H9 (cell line): ENCODE measurements at regions not wholly inside any gene's neighbourhood (a gene's known extent, or its start where the extent isn't known, plus 50 kb on each side); places are given as distances from the start of the nearest gene placed in this dataset.

Experiments
- DNase-seq: peaks from one replicate; pipeline ENCODE4 v3.0.0-alpha.2; 2017
- H2AFZ ChIP-seq: one replicate; pipeline ENCODE4 v1.6.1; 2013; ENCODE audit warnings: mild to moderate bottlenecking, low read length, control low read depth, moderate library complexity
- H2AK5ac ChIP-seq: 2 replicates; pipeline ENCODE4 v1.6.1; 2013; ENCODE audit warnings: low read length, control low read depth, mixed read lengths; ENCODE audit not compliant: insufficient read length
- H2BK120ac ChIP-seq: one replicate; pipeline ENCODE4 v1.6.1; 2013; ENCODE audit warnings: low read depth, mild to moderate bottlenecking, low read length, control low read depth, inconsistent platforms; ENCODE audit not compliant: poor library complexity, severe bottlenecking
- H2BK12ac ChIP-seq: 2 replicates; pipeline ENCODE4 v1.6.1; 2013; ENCODE audit warnings: low read length, control low read depth, mixed read lengths, low read depth; ENCODE audit not compliant: insufficient read length
- H2BK15ac ChIP-seq: 2 replicates; pipeline ENCODE4 v1.6.1; 2013; ENCODE audit warnings: low read depth, low read length, control low read depth
- H2BK20ac ChIP-seq: one replicate; pipeline ENCODE4 v1.6.1; 2013; ENCODE audit warnings: low read depth, mild to moderate bottlenecking, low read length, control low read depth, inconsistent platforms; ENCODE audit not compliant: poor library complexity, severe bottlenecking
- H2BK5ac ChIP-seq: 2 replicates; pipeline ENCODE4 v1.6.1; 2013; ENCODE audit warnings: low read length, control low read depth, mixed read lengths; ENCODE audit not compliant: insufficient read length
- H3K14ac ChIP-seq: 2 replicates; pipeline ENCODE4 v1.6.1; 2013; ENCODE audit warnings: low read length, control low read depth; ENCODE audit not compliant: insufficient read depth
- H3K18ac ChIP-seq: 2 replicates; pipeline ENCODE4 v1.6.1; 2013; ENCODE audit warnings: low read depth, mild to moderate bottlenecking, mixed read lengths, low read length, control low read depth; ENCODE audit not compliant: insufficient read length
- H3K23ac ChIP-seq: 2 replicates; pipeline ENCODE4 v1.6.1; 2013; ENCODE audit warnings: low read length, control low read depth, mixed read lengths, low read depth; ENCODE audit not compliant: insufficient read length
- H3K23me2 ChIP-seq: 2 replicates; pipeline ENCODE4 v1.6.1; 2013; ENCODE audit warnings: low read depth, mild to moderate bottlenecking, mixed read lengths, low read length, control low read depth; ENCODE audit not compliant: insufficient read length, poor library complexity, severe bottlenecking
- H3K27ac ChIP-seq: 2 replicates; pipeline ENCODE4 v1.5.1; 2013; ENCODE audit warnings: low read length, control low read depth, mixed read lengths, low read depth; ENCODE audit not compliant: insufficient read length
- H3K27me3 ChIP-seq: 2 replicates; pipeline ENCODE4 v1.6.1; 2013; ENCODE audit warnings: low read length, control low read depth, inconsistent platforms; ENCODE audit not compliant: insufficient read depth
- H3K4ac ChIP-seq: 2 replicates; pipeline ENCODE4 v1.6.1; 2013; ENCODE audit warnings: low read depth, mild to moderate bottlenecking, control low read depth, inconsistent platforms, low read length, moderate library complexity
- H3K4me1 ChIP-seq: 2 replicates; pipeline ENCODE4 v1.6.1; 2013; ENCODE audit warnings: low read length, control low read depth, inconsistent platforms; ENCODE audit not compliant: insufficient read depth
- H3K4me2 ChIP-seq: 2 replicates; pipeline ENCODE4 v1.6.1; 2013; ENCODE audit warnings: low read length, control low read depth, mixed read lengths; ENCODE audit not compliant: insufficient read length, insufficient read depth
- H3K56ac ChIP-seq: 2 replicates; pipeline ENCODE4 v1.6.1; 2013; ENCODE audit warnings: low read depth, mild to moderate bottlenecking, mixed read lengths, low read length, control low read depth; ENCODE audit not compliant: insufficient read length
- H3K79me1 ChIP-seq: 2 replicates; pipeline ENCODE4 v1.6.1; 2013; ENCODE audit warnings: low read depth, mild to moderate bottlenecking, moderate library complexity, low read length, control low read depth, inconsistent platforms; ENCODE audit not compliant: insufficient read depth, poor library complexity, severe bottlenecking
- H3K79me2 ChIP-seq: 2 replicates; pipeline ENCODE4 v1.6.1; 2013; ENCODE audit warnings: low read length, control low read depth, inconsistent platforms; ENCODE audit not compliant: insufficient read depth
- H3K9ac ChIP-seq: 2 replicates; pipeline ENCODE4 v1.6.1; 2013; ENCODE audit warnings: low read length, control low read depth, mixed read lengths; ENCODE audit not compliant: insufficient read length; ENCODE audit errors: extremely low read depth
- H3K9me3 ChIP-seq: one replicate; pipeline ENCODE4 v1.6.1; 2013; ENCODE audit warnings: low read depth, low read length, inconsistent platforms; ENCODE audit not compliant: control insufficient read depth
- H3T11ph ChIP-seq: one replicate; pipeline ENCODE4 v1.6.1; 2013; ENCODE audit warnings: mild to moderate bottlenecking, low read length, control low read depth, inconsistent platforms
- H4K20me1 ChIP-seq: one replicate; pipeline ENCODE4 v1.6.1; 2013; ENCODE audit not compliant: control insufficient read depth, insufficient read length, insufficient read depth
- H4K5ac ChIP-seq: 2 replicates; pipeline ENCODE4 v1.6.1; 2013; ENCODE audit warnings: low read depth, mild to moderate bottlenecking, mixed read lengths, low read length, control low read depth; ENCODE audit not compliant: insufficient read length
- H4K8ac ChIP-seq: replicated peaks from 2 replicates; pipeline ENCODE4 v1.6.1; 2013; ENCODE audit warnings: low read length, control low read depth, mixed read lengths, low read depth; ENCODE audit not compliant: insufficient read length
- H4K91ac ChIP-seq: 2 replicates; pipeline ENCODE4 v1.6.1; 2013; ENCODE audit warnings: low read depth, mild to moderate bottlenecking, moderate library complexity, mixed read lengths, low read length, control low read depth; ENCODE audit not compliant: insufficient read length
- H3K27ac Mint-ChIP-seq, 3 experiments: 2 replicates in 2 of 3; 3 replicates in 1 of 3; pipeline ENCODE4 v1.8.0; 2020 to 2021; ENCODE audit warnings: mixed read lengths in 3 of 3, mild to moderate bottlenecking in 1 of 3, moderate library complexity in 1 of 3
- H3K27me3 Mint-ChIP-seq: 2 replicates; pipeline ENCODE4 v1.8.0; 2021; ENCODE audit warnings: low read depth, mild to moderate bottlenecking, moderate library complexity, mixed read lengths
- H3K36me3 Mint-ChIP-seq, 3 experiments: 2 replicates in 2 of 3; 3 replicates in 1 of 3; pipeline ENCODE4 v1.8.0; 2020 to 2021; ENCODE audit warnings: low read depth in 3 of 3, mixed read lengths in 3 of 3; ENCODE audit not compliant: insufficient read depth in 1 of 3
- H3K4me1 Mint-ChIP-seq, 2 experiments: 2 replicates each; pipeline ENCODE4 v1.8.0; 2020; ENCODE audit warnings: mixed read lengths in 2 of 2
- H3K4me3 Mint-ChIP-seq, 2 experiments: 2 replicates in 1 of 2; 3 replicates in 1 of 2; pipeline ENCODE4 v1.8.0; 2020 to 2021; ENCODE audit warnings: mild to moderate bottlenecking in 2 of 2, mixed read lengths in 2 of 2, moderate library complexity in 1 of 2
- H3K9me3 Mint-ChIP-seq, 2 experiments: 2 replicates in 1 of 2; 3 replicates in 1 of 2; pipeline ENCODE4 v1.8.0; 2020; ENCODE audit warnings: mild to moderate bottlenecking in 2 of 2, mixed read lengths in 2 of 2, moderate library complexity in 1 of 2
- WGBS: extraction: QIAGEN DNeasy Blood & Tissue Kit; methylation state at CpG from one replicate; pipeline ENCODE4 v1.1.7; 2013; ENCODE audit warnings: missing lambda C conversion rate, low lambda C conversion rate, mixed read lengths; ENCODE audit not compliant: insufficient read length; ENCODE audit errors: extremely low coverage; 5-methylcytosine and 5-hydroxymethylcytosine counted together
- TF ChIP-seq, protein P1 (sequence below): fragments of 200-600 bp; sonication (generic); conservative IDR thresholded peaks from 3 replicates; pipeline ENCODE4 v1.8.0; 2021; ENCODE audit warnings: antibody characterized with exemption, mild to moderate bottlenecking

GRCh38 chr3:13179181-13179580 is 106.0 kb upstream of the IQSEC1 start:
- H3K23me2 ChIP-seq, result no peaks in the 10 kb centered on the region
- H3K4me2 ChIP-seq, result no peak overlapping the region
- no peak overlapping the region for H3K14ac ChIP-seq
- H3K4me1 Mint-ChIP-seq, result peaks cover 2 to 4% of the 10 kb centered on the region in 2 experiments; a peak in 2 of 4 replicates
- no peak overlapping the region for H2BK15ac ChIP-seq
- no peak overlapping the region for H2AK5ac ChIP-seq
- peaks cover 9 to 14% (median 12%) of the 10 kb centered on the region in 3 experiments for H3K36me3 Mint-ChIP-seq
- no peak overlapping the region for H3K9ac ChIP-seq
- DNase-seq, result no peak
- H2BK5ac ChIP-seq, result no peak overlapping the region
- no peaks in the 10 kb centered on the region for H4K20me1 ChIP-seq
- H3K27me3 ChIP-seq, result no peaks in the 10 kb centered on the region
- no peak overlapping the region for H3K27ac Mint-ChIP-seq
- TF ChIP-seq, protein P1, sequence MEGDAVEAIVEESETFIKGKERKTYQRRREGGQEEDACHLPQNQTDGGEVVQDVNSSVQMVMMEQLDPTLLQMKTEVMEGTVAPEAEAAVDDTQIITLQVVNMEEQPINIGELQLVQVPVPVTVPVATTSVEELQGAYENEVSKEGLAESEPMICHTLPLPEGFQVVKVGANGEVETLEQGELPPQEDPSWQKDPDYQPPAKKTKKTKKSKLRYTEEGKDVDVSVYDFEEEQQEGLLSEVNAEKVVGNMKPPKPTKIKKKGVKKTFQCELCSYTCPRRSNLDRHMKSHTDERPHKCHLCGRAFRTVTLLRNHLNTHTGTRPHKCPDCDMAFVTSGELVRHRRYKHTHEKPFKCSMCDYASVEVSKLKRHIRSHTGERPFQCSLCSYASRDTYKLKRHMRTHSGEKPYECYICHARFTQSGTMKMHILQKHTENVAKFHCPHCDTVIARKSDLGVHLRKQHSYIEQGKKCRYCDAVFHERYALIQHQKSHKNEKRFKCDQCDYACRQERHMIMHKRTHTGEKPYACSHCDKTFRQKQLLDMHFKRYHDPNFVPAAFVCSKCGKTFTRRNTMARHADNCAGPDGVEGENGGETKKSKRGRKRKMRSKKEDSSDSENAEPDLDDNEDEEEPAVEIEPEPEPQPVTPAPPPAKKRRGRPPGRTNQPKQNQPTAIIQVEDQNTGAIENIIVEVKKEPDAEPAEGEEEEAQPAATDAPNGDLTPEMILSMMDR, result no peak
- H2BK120ac ChIP-seq, result no peak overlapping the region
- no peak overlapping the region for H3K18ac ChIP-seq
- H3K9me3 Mint-ChIP-seq, result peaks cover 14 to 21% of the 10 kb centered on the region in 2 experiments
- H2AFZ ChIP-seq, result no peak overlapping the region
- H3K9me3 ChIP-seq, result peaks cover 6% of the 10 kb centered on the region
- H3K79me1 ChIP-seq, result no peaks in the 10 kb centered on the region
- H3K27me3 Mint-ChIP-seq, result peaks cover 4% of the 10 kb centered on the region
- no peak overlapping the region for H3K4ac ChIP-seq
- no peak overlapping the region for H3K27ac ChIP-seq
- no peaks in the 10 kb centered on the region for H3K79me2 ChIP-seq
- no peak overlapping the region for H3K23ac ChIP-seq
- H3K4me3 Mint-ChIP-seq, result no peak overlapping the region
- H3K56ac ChIP-seq, result no peak overlapping the region
- no peak overlapping the region for H2BK20ac ChIP-seq
- H3T11ph ChIP-seq, result no peak overlapping the region
- no peaks in the 10 kb centered on the region for H3K4me1 ChIP-seq
- WGBS, result no CpG with 5 or more reads among the region's 1 CpG
- no peak overlapping the region for H4K91ac ChIP-seq
- no peak overlapping the region for H2BK12ac ChIP-seq
- H4K5ac ChIP-seq, result no peak overlapping the region
- H4K8ac ChIP-seq, result no peak overlapping the region
